Smooth muscle cell (in vitro differentiated cells): ENCODE measurements at regions not wholly inside any gene's neighbourhood (a gene's known extent, or its start where the extent isn't known, plus 50 kb on each side); places are given as distances from the start of the nearest gene placed in this dataset.

Experiments
- DNase-seq: peaks from one replicate; lab custom pipeline; 2025; ENCODE audit not compliant: unreplicated experiment; lab: John Stamatoyannopoulos, UW
- H2AFZ ChIP-seq: fragments of 200-600 bp; sonication (generic); 2 replicates; pipeline ENCODE4 v1.6.0; 2016; ENCODE audit warnings: antibody characterized with exemption, low read depth, mild to moderate bottlenecking
- H3F3A ChIP-seq: fragments of 200-600 bp; sonication (generic); 2 replicates; pipeline ENCODE4 v1.6.0; 2017; ENCODE audit warnings: antibody characterized with exemption, low read depth
- H3K27ac ChIP-seq: fragments of 200-600 bp; sonication (generic); 2 replicates; pipeline ENCODE4 v1.5.1; 2016; ENCODE audit warnings: low read depth, mild to moderate bottlenecking
- H3K27me3 ChIP-seq: fragments of 200-600 bp; sonication (generic); 2 replicates; pipeline ENCODE4 v1.6.1; 2016; ENCODE audit warnings: low read depth, mild to moderate bottlenecking
- H3K36me3 ChIP-seq: fragments of 200-600 bp; sonication (generic); 2 replicates; pipeline ENCODE4 v1.5.1; 2016; ENCODE audit warnings: low read depth
- H3K4me1 ChIP-seq: fragments of 200-600 bp; sonication (generic); 2 replicates; pipeline ENCODE4 v1.5.1; 2016; ENCODE audit warnings: low read depth
- H3K4me2 ChIP-seq: fragments of 200-600 bp; sonication (generic); 2 replicates; pipeline ENCODE4 v1.6.0; 2016; ENCODE audit warnings: mild to moderate bottlenecking
- H3K4me3 ChIP-seq: fragments of 200-600 bp; sonication (generic); 2 replicates; pipeline ENCODE4 v1.5.1; 2016; ENCODE audit warnings: mild to moderate bottlenecking
- H3K79me2 ChIP-seq: fragments of 200-600 bp; sonication (generic); 2 replicates; pipeline ENCODE4 v1.6.0; 2016; ENCODE audit warnings: low read depth, mild to moderate bottlenecking
- H3K9ac ChIP-seq: fragments of 200-600 bp; sonication (generic); 2 replicates; pipeline ENCODE4 v1.6.0; 2016; ENCODE audit warnings: low read depth
- H3K9me3 ChIP-seq: fragments of 200-600 bp; sonication (generic); replicated peaks from 2 replicates; pipeline ENCODE4 v1.5.1; 2016; ENCODE audit warnings: low read depth
- H4K20me1 ChIP-seq: fragments of 200-600 bp; sonication (generic); 2 replicates; pipeline ENCODE4 v1.6.0; 2016; ENCODE audit warnings: low read depth
- CTCF ChIP-seq: fragments of 200-600 bp; sonication (generic); IDR thresholded peaks from 2 replicates; pipeline ENCODE4 v1.5.1; 2017; ENCODE audit warnings: borderline replicate concordance, mild to moderate bottlenecking, antibody characterized with exemption; ENCODE audit not compliant: insufficient read depth, poor library complexity, severe bottlenecking
- WGBS: methylation state at CpG from one replicate; pipeline ENCODE4 v1.1.7; 2016; ENCODE audit warnings: low lambda C conversion rate; 5-methylcytosine and 5-hydroxymethylcytosine counted together

- no peaks in the 10 kb centered on the region for H3K9me3 ChIP-seq
- no peak overlapping the region for H2AFZ ChIP-seq
- no peak for DNase-seq
- no peaks in the 10 kb centered on the region for H3K79me2 ChIP-seq
- no peaks in the 10 kb centered on the region for H4K20me1 ChIP-seq
- H3K4me1 ChIP-seq: no peaks in the 10 kb centered on the region
- no peaks in the 10 kb centered on the region for H3F3A ChIP-seq
- no peak overlapping the region for H3K4me2 ChIP-seq
- no peak overlapping the region for H3K4me3 ChIP-seq
- H3K27ac ChIP-seq: no peak overlapping the region
- no peaks in the 10 kb centered on the region for H3K27me3 ChIP-seq
- no peaks in the 10 kb centered on the region for H3K36me3 ChIP-seq
- WGBS: 87% methylated on average over 1 of the region's 1 CpG
- no peak for TF ChIP-seq CTCF
- no peak overlapping the region for H3K9ac ChIP-seq
Observed at GRCh38 chrX:88660836-88661235, 86.2 kb upstream of the CPXCR1 start.

- Histone ChIP-seq H3K9ac (no peak overlapping the region), H3K4me2 (no peak overlapping the region), H4K20me1 (no peaks in the 10 kb centered on the region), H3K79me2 (no peaks in the 10 kb centered on the region), H3K27ac (no peak overlapping the region), H3K4me1 (no peaks in the 10 kb centered on the region), H3K4me3 (no peak overlapping the region), H3K36me3 (no peaks in the 10 kb centered on the region), H3K27me3 (no peaks in the 10 kb centered on the region), H3K9me3 (no peaks in the 10 kb centered on the region), H2AFZ (no peak overlapping the region), H3F3A (no peaks in the 10 kb centered on the region)
- 64% methylated on average over 4 of the region's 4 CpGs for WGBS
- no peak for TF ChIP-seq CTCF
- DNase-seq: no peak
Observed at GRCh38 chrX:88672261-88672660, 74.8 kb upstream of the CPXCR1 start.
